Pancreas (tissue), 10 donors: ENCODE measurements at regions not wholly inside any gene's neighbourhood (a gene's known extent, or its start where the extent isn't known, plus 50 kb on each side); places are given as distances from the start of the nearest gene placed in this dataset.

Source experiments
- ATAC-seq, 4 donors: fragments of 200-7000 bp; cut with Tn5 transposase; one replicate each; pipeline versions ENCODE4 v1.8.0 to v1.9.1; 2020; ENCODE audit warnings: mild to moderate bottlenecking in 4 of 4, moderate library complexity in 4 of 4
- DNase-seq, 6 donors: peaks; one replicate each; pipeline ENCODE4 v3.0.0-alpha.2; 2020
- FAIRE-seq: peaks from 2 replicates; lab custom pipeline; 2012; peaks lifted over from hg19 to GRCh38; lab: Jason Lieb, UNC
- H3K27ac ChIP-seq, 4 donors: fragments of 200-600 bp; sonication (generic); 1 replicate in 3 of 4; 2 replicates in 1 of 4; pipeline versions ENCODE4 v1.5.0 to v1.8.0; 2020
- H3K27me3 ChIP-seq, 4 donors: fragments of 200-600 bp; one replicate each; pipeline ENCODE4 v1.8.0; 2021
- H3K36me3 ChIP-seq, 3 donors: fragments of 200-600 bp; sonication (generic) in 1 of 3; one replicate each; pipeline versions ENCODE4 v1.5.0 to v1.8.0; 2020 to 2021
- H3K4me1 ChIP-seq, 3 donors: fragments of 200-600 bp; one replicate each; pipeline ENCODE4 v1.8.0; 2021
- H3K4me3 ChIP-seq, 4 donors: fragments of 200-600 bp; sonication (generic) in 2 of 4; one replicate each; pipeline versions ENCODE4 v1.5.0 to v1.8.0; 2020 to 2021
- H3K9me3 ChIP-seq, 4 donors: fragments of 200-600 bp; one replicate each; pipeline ENCODE4 v1.8.0; 2021
- WGBS, 2 donors: extraction: QIAGEN DNeasy Blood & Tissue Kit; methylation state at CpG; one replicate each; pipeline ENCODE4 v1.1.7; 2013; 5-methylcytosine and 5-hydroxymethylcytosine counted together
- intact Hi-C, 3 donors: fragments of 100-400 bp; cut with DNase I; formaldehyde crosslinking; loops; one replicate each; pipeline versions ENCODE4 v1.11.1 to v1.14.2; 2022
- TF ChIP-seq, protein P1 (sequence below), 4 donors: fragments of 200-600 bp; sonication (generic) in 3 of 4; IDR thresholded peaks; one replicate each; pipeline versions ENCODE4 v1.5.0 to v1.8.0; 2021; ENCODE audit warnings: antibody characterized with exemption in 4 of 4
- donor health status: healthy with polysubstance abuse.
- donor health status: DM: no; HTN: no; CAD: no; lungs with moderate emphysema.
- donor health status: DM: no; HTN: no; CAD: no.
- donor health status: control.
- donor health status: control.
- donor health status: Bipolar disorder and iron deficiency.
- donor health status: DM: yes; HTN: yes; CAD: no.
- donor health status: DM: no; HTN: no; CAD: no.
- donor health status: DM: no; HTN: no; CAD: no.
- donor health status: DM: yes; HTN: yes; CAD: no.

DNA sequence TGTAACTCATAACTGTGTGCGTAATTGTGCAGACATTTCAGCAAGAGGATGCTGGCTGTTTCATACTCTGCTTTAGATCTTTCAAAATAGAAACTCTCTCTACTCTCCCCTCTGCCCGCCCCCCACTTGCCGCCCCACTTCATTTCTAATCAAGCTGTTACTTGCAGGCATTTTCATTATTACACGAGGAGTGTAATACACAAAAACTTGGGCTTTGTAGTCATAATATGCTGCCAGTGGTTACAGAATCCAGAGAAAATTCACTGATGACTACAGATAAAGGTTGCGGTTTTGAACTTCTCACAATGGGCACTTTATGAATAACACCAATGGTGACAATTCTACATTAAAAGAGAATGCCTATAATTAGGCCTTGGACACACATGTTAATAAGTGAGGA lies 194.0 kb upstream of the POU3F2 start:
- Histone ChIP-seq H3K36me3 (no peaks in the 10 kb centered on the region), H3K4me1 (no peaks in the 10 kb centered on the region), H3K27ac (no peak overlapping the region), H3K27me3 (no peaks in the 10 kb centered on the region), H3K4me3 (no peak overlapping the region), H3K9me3 (no peaks in the 10 kb centered on the region)
- DNase-seq (no peak), FAIRE-seq (no peak), ATAC-seq (no peak)
- WGBS, 2 donors: 73 to 76% methylated on average over 5 of the region's 5 CpGs
- TF ChIP-seq, protein P1, sequence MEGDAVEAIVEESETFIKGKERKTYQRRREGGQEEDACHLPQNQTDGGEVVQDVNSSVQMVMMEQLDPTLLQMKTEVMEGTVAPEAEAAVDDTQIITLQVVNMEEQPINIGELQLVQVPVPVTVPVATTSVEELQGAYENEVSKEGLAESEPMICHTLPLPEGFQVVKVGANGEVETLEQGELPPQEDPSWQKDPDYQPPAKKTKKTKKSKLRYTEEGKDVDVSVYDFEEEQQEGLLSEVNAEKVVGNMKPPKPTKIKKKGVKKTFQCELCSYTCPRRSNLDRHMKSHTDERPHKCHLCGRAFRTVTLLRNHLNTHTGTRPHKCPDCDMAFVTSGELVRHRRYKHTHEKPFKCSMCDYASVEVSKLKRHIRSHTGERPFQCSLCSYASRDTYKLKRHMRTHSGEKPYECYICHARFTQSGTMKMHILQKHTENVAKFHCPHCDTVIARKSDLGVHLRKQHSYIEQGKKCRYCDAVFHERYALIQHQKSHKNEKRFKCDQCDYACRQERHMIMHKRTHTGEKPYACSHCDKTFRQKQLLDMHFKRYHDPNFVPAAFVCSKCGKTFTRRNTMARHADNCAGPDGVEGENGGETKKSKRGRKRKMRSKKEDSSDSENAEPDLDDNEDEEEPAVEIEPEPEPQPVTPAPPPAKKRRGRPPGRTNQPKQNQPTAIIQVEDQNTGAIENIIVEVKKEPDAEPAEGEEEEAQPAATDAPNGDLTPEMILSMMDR (IDR thresholded peaks at IDR 0.05): no peak
- intact Hi-C loops: no loop called here

DNA sequence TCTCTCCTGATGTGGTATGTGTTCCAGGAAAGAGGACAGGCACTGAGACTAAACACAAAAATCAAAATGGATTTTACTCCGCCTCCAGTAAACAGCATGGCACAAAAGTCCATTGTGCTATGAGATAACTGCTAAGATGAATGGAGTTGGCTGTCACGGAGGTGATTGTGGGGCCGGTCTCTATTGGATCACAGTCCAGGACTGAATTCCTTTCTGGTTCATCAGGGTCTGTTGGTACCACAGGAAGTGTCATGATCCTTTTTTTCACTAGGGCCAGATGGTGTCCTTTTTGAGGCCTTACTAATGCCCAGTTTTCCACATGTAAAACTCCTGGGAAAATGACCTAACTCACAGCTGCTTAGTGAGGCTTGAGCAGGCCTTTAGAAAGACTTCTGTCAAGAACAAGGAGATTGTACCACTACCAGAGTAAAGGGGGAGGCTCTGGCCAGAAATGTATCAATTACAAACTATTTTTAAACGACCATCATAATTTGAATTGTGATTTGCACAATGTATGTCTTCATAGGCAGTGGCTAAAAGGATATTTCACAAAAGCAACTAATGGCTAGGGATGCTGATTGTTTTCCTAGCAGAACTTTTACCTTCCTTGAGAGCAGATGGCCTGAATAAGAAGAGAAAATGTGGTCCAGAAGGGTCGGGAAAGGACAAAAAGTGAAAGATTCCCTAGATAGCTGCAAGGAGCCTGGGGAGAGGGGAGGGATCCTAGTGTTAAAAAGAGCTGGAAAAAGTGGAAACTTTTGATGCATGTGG lies 192.2 kb upstream of the POU3F2 start:
- no peak overlapping the region for H3K4me3 ChIP-seq
- intact Hi-C loops: no loop called here
- no peaks in the 10 kb centered on the region for H3K9me3 ChIP-seq
- no peaks in the 10 kb centered on the region for H3K36me3 ChIP-seq
- ATAC-seq (peak in 2 of 4 donors; percentile 56 to 64), FAIRE-seq (no peak), DNase-seq (no peak)
- WGBS, 2 donors: 23% methylated on average over 5 of the region's 5 CpGs
- H3K27me3 ChIP-seq: peaks cover 0 to 4% (median 0%) of the 10 kb centered on the region in 4 donors
- H3K27ac ChIP-seq: no peak overlapping the region
- H3K4me1 ChIP-seq: no peaks in the 10 kb centered on the region
- TF ChIP-seq, protein P1 (IDR thresholded peaks at IDR 0.05): no peak

DNA sequence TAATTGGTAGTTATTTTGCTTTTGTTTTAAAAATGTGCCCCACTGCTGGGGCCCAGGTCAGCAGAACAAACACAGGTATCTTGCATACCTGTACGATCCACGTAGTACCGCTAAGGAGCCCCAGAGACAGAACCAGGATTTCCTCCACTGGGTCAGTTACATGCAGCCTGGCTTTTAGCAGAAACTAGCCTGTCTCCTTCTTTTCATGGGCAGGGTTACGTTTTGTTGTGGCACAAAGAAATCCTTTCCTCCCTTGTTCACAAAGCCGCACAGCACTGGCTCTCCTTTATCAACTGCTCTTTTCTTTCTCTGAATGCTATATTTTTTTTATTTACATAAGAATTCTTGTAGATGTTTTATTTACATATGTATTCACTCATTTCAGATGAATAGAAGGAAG lies 190.3 kb upstream of the POU3F2 start:
- Histone ChIP-seq H3K36me3 (no peaks in the 10 kb centered on the region), H3K4me1 (no peaks in the 10 kb centered on the region), H3K9me3 (no peaks in the 10 kb centered on the region), H3K4me3 (no peak overlapping the region), H3K27me3 (peaks cover 0 to 5% (median 0%) of the 10 kb centered on the region in 4 donors), H3K27ac (no peak overlapping the region)
- WGBS, 2 donors: 56 to 61% methylated on average over 5 of the region's 5 CpGs
- ATAC-seq (no peak), FAIRE-seq (no peak), DNase-seq (no peak)
- TF ChIP-seq, protein P1 (IDR thresholded peaks at IDR 0.05): no peak
- intact Hi-C loops: no loop called here

DNA sequence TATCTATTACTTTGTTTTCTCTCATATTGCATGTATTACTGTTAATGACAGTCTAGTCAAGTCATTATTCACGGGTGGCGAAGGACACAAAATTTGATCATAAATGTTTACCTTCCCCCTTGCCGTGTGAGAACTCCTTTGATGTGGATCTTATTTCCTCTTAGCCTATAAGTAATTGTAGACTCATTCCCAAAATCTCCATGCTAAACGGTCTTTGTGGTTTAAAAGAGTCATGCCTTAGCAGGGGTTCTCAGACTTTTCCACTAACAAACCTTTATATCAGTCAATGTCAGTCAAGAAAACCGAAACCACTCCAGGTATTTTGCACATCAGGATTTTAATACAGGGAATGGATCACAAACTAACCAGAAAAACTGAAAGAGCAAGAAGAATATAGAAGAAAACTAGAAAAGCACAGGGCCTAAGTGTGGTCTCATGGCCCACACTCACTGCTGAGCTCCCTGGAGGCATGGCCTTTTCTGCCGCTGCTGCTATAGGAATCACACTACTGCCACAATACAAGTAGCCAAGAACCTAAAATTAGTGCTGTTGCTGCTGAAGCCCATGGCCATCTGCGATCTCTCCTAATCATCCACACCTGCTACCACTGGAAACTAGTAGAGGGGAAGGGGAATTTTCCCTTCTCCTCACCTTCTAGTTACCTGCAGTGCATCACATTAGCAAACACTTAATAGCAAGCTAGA lies 186.0 kb upstream of the POU3F2 start:
- 52 to 56% methylated on average over 7 of the region's 7 CpGs for WGBS, 2 donors
- DNase-seq (no peak), ATAC-seq (no peak), FAIRE-seq (no peak)
- Histone ChIP-seq H3K4me1 (no peaks in the 10 kb centered on the region), H3K4me3 (no peak overlapping the region), H3K9me3 (no peaks in the 10 kb centered on the region), H3K27me3 (peaks cover 0 to 5% (median 0%) of the 10 kb centered on the region in 4 donors), H3K27ac (no peak overlapping the region), H3K36me3 (no peaks in the 10 kb centered on the region)
- intact Hi-C loops: no loop called here
- TF ChIP-seq, protein P1 (IDR thresholded peaks at IDR 0.05): no peak

DNA sequence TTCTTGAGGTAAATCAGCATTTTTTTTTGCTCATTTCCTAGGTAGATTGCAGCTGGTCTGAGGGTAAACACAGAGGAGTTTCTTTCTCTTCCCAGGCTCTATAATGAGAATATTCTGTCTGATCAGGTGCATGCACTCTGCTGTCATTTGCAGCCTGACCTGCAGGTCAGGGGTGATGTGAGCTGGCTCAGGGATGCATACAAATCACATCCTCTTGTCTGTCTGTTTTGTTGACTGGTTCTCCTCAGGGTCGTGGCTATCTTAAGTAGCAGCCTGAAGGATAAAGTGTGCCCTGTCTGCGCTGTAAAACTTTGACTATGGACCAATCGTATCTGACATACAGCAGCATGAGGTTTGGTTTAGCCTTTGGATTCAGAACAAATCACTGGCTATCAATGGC lies 183.4 kb upstream of the POU3F2 start:
- Histone ChIP-seq H3K4me3 (no peak overlapping the region), H3K4me1 (no peaks in the 10 kb centered on the region), H3K27ac (no peak overlapping the region), H3K27me3 (peaks cover 0 to 5% (median 0%) of the 10 kb centered on the region in 4 donors), H3K9me3 (no peaks in the 10 kb centered on the region), H3K36me3 (no peaks in the 10 kb centered on the region)
- DNase-seq: no peak
- no peak for FAIRE-seq
- TF ChIP-seq, protein P1 (IDR thresholded peaks at IDR 0.05): no peak
- WGBS, 2 donors: 16 to 24% methylated on average over 3 of the region's 3 CpGs
- no peak for ATAC-seq
- intact Hi-C loops: no loop called here
